ENCODE measurements at regions not wholly inside any gene's neighbourhood (a gene's known extent, or its start where the extent isn't known, plus 50 kb on each side); places are given as distances from the start of the nearest gene placed in this dataset.

DNA sequence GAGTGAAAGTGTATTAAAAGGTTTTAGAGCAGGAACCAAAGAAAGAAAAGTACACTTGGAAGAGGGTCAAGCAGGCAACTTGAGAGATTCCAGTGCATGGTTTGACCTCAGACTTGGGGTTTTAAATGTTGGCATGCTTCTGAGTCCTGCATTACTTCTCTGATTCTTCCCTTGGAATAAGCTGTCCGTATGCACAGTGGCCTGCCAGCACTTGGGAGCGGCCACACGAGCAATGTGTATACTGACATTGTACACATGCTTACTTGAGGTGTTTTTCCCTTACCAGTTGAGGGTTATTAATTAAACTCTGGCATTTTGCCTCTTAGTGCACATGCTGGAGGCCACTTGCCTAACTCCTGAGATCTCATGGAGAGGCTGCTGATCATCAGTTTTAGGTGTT is 786.6 kb upstream of the RGS18 start:
- no peak for TF ChIP-seq POLR2A (IDR thresholded peaks at IDR 0.05)
- TF ChIP-seq, protein P1, sequence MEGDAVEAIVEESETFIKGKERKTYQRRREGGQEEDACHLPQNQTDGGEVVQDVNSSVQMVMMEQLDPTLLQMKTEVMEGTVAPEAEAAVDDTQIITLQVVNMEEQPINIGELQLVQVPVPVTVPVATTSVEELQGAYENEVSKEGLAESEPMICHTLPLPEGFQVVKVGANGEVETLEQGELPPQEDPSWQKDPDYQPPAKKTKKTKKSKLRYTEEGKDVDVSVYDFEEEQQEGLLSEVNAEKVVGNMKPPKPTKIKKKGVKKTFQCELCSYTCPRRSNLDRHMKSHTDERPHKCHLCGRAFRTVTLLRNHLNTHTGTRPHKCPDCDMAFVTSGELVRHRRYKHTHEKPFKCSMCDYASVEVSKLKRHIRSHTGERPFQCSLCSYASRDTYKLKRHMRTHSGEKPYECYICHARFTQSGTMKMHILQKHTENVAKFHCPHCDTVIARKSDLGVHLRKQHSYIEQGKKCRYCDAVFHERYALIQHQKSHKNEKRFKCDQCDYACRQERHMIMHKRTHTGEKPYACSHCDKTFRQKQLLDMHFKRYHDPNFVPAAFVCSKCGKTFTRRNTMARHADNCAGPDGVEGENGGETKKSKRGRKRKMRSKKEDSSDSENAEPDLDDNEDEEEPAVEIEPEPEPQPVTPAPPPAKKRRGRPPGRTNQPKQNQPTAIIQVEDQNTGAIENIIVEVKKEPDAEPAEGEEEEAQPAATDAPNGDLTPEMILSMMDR (IDR thresholded peaks at IDR 0.05), result no peak

Measured in suprapubic skin (tissue), 3 donors.